ENCODE measurements at regions not wholly inside any gene's neighbourhood (a gene's known extent, or its start where the extent isn't known, plus 50 kb on each side); places are given as distances from the start of the nearest gene placed in this dataset.
"Not testable (repeated sequence)": the region's sequence is repeated elsewhere in the genome, so short reads cannot be mapped to it uniquely, and the experiment has no call there.

GRCh38 chr21:5251162-5251561, 5270.2 kb upstream of the TPTE start:
- DNase-seq (ENCODE audit: low read depth) = not testable (repeated sequence)

- not testable (repeated sequence) for DNase-seq (ENCODE audit: low read depth)
Observed at GRCh38 chr21:5251866-5252265, 5269.5 kb upstream of the TPTE start.
